Sigmoid colon (tissue), 6 donors: ENCODE measurements at regions not wholly inside any gene's neighbourhood (a gene's known extent, or its start where the extent isn't known, plus 50 kb on each side); places are given as distances from the start of the nearest gene placed in this dataset.

Source experiments
- DNase-seq: peaks from one replicate; pipeline ENCODE4 v3.0.0-alpha.2; 2019
- H3K27ac ChIP-seq, 4 donors: fragments of 200-600 bp; sonication (generic); one replicate each; pipeline ENCODE4 v1.5.1; 2016 to 2019; ENCODE audit warnings: mild to moderate bottlenecking in 1 of 4
- H3K27me3 ChIP-seq, 3 donors: fragments of 200-600 bp; sonication (generic); one replicate each; pipeline ENCODE4 v1.5.1; 2019; ENCODE audit warnings: mild to moderate bottlenecking in 1 of 3
- H3K36me3 ChIP-seq, 4 donors: fragments of 200-600 bp; sonication (generic); one replicate each; pipeline ENCODE4 v1.5.1; 2016 to 2019
- H3K4me1 ChIP-seq, 4 donors: fragments of 200-600 bp; sonication (generic); one replicate each; pipeline ENCODE4 v1.5.1; 2017 to 2019
- H3K4me3 ChIP-seq, 4 donors: fragments of 200-600 bp; sonication (generic); one replicate each; pipeline ENCODE4 v1.5.1; 2017 to 2019; ENCODE audit warnings: mild to moderate bottlenecking in 2 of 4, moderate library complexity in 1 of 4
- H3K9me3 ChIP-seq, 4 donors: fragments of 200-600 bp in 3 of 4; sonication (generic) in 3 of 4; one replicate each; pipeline versions ENCODE4 v1.5.1 to v1.6.1; 2013 to 2019
- CTCF ChIP-seq, 4 experiments: fragments of 450-650 bp in 3 of 4; fragments of 200-600 bp in 1 of 4; IDR thresholded peaks; one replicate each; pipeline ENCODE4 v1.5.1; 2016 to 2019; ENCODE audit warnings: antibody characterized with exemption in 4 of 4, mild to moderate bottlenecking in 3 of 4, moderate library complexity in 2 of 4
- EP300 ChIP-seq, 4 donors: sonication (generic); formaldehyde crosslinking; IDR thresholded peaks; one replicate each; pipeline ENCODE4 v1.6.1; 2017; ENCODE audit warnings: antibody characterized with exemption in 4 of 4
- POLR2A ChIP-seq, 2 donors: fragments of 450-650 bp; IDR thresholded peaks; one replicate each; pipeline ENCODE4 v1.6.1; 2016; ENCODE audit warnings: antibody characterized with exemption in 2 of 2, mild to moderate bottlenecking in 2 of 2, moderate library complexity in 2 of 2
- POLR2AphosphoS5 ChIP-seq, 4 donors: sonication (generic); formaldehyde crosslinking; IDR thresholded peaks; one replicate each; pipeline ENCODE4 v1.6.1; 2017; ENCODE audit warnings: antibody characterized with exemption in 4 of 4
- WGBS, 2 donors: extraction: QIAGEN DNeasy Blood & Tissue Kit; methylation state at CpG; one replicate each; pipeline ENCODE4 v1.1.7; 2013; 5-methylcytosine and 5-hydroxymethylcytosine counted together
- intact Hi-C: fragments of 100-400 bp; cut with DNase I; formaldehyde crosslinking; loops from one replicate; pipeline ENCODE4 v1.15.1; 2023
- donor health status: healthy with polysubstance abuse.
- donor health status: healthy.

GRCh38 chr1:2868571-2869195 lies 67.2 kb upstream of the TTC34 start:
- Histone ChIP-seq H3K9me3 (peaks cover 4 to 18% (median 17%) of the 10 kb centered on the region in 4 donors), H3K27ac (no peak overlapping the region), H3K4me3 (no peak overlapping the region), H3K36me3 (no peaks in the 10 kb centered on the region), H3K27me3 (peaks cover 2 to 80% (median 21%) of the 10 kb centered on the region in 3 donors), H3K4me1 (no peaks in the 10 kb centered on the region)
- intact Hi-C loops = no loop called here
- TF ChIP-seq POLR2AphosphoS5 (IDR thresholded peaks at IDR 0.05) = no peak
- no peak for TF ChIP-seq EP300 (IDR thresholded peaks at IDR 0.05)
- TF ChIP-seq CTCF (IDR thresholded peaks at IDR 0.05) = no peak
- no peak for TF ChIP-seq POLR2A (IDR thresholded peaks at IDR 0.05)
- WGBS, 2 donors = 59 to 61% methylated on average over 23 of the region's 23 CpGs
- DNase-seq = no peak

- DNase-seq = no peak
- H3K9me3 ChIP-seq = peaks cover 4 to 18% (median 17%) of the 10 kb centered on the region in 4 donors
- H3K4me1 ChIP-seq = peaks cover 0 to 18% (median 17%) of the 10 kb centered on the region in 4 donors
- intact Hi-C loops = no loop called here
- peaks cover 2 to 55% (median 12%) of the 10 kb centered on the region in 3 donors for H3K27me3 ChIP-seq
- WGBS, 2 donors = 86 to 95% methylated on average over 6 of the region's 6 CpGs
- H3K4me3 ChIP-seq = no peak overlapping the region
- TF ChIP-seq CTCF (IDR thresholded peaks at IDR 0.05) = no peak
- TF ChIP-seq POLR2AphosphoS5 (IDR thresholded peaks at IDR 0.05) = no peak
- no peak for TF ChIP-seq POLR2A (IDR thresholded peaks at IDR 0.05)
- TF ChIP-seq EP300 (IDR thresholded peaks at IDR 0.05) = no peak
- H3K36me3 ChIP-seq = no peaks in the 10 kb centered on the region
- no peak overlapping the region for H3K27ac ChIP-seq
These were observed 69.8 kb upstream of the TTC34 start for GRCh38 chr1:2871246-2871815.

- TF ChIP-seq POLR2A (IDR thresholded peaks at IDR 0.05) (no peak), CTCF (IDR thresholded peaks at IDR 0.05) (no peak), POLR2AphosphoS5 (IDR thresholded peaks at IDR 0.05) (no peak), EP300 (IDR thresholded peaks at IDR 0.05) (no peak)
- Histone ChIP-seq H3K4me3 (no peak overlapping the region), H3K36me3 (no peaks in the 10 kb centered on the region), H3K9me3 (peaks cover 4 to 18% (median 17%) of the 10 kb centered on the region in 4 donors), H3K27me3 (peaks cover 2 to 26% (median 12%) of the 10 kb centered on the region in 3 donors), H3K27ac (no peak overlapping the region), H3K4me1 (peaks cover 0 to 18% (median 17%) of the 10 kb centered on the region in 4 donors)
- WGBS, 2 donors = 72 to 86% methylated on average over 7 of the region's 7 CpGs
- intact Hi-C loops = no loop called here
- DNase-seq = no peak
These were observed 72.7 kb upstream of the TTC34 start for GRCh38 chr1:2874207-2874606.

GRCh38 chr1:2874607-2875480 lies 73.4 kb upstream of the TTC34 start:
- Histone ChIP-seq H3K36me3 (no peaks in the 10 kb centered on the region), H3K9me3 (peaks cover 4 to 18% (median 17%) of the 10 kb centered on the region in 4 donors), H3K4me3 (peak overlapping the region in 2 of 4 donors; percentile 18 to 31), H3K27ac (no peak overlapping the region), H3K4me1 (peaks cover 0 to 18% (median 17%) of the 10 kb centered on the region in 4 donors), H3K27me3 (peaks cover 2 to 20% (median 12%) of the 10 kb centered on the region in 3 donors)
- 47 to 69% methylated on average over 30 of the region's 30 CpGs for WGBS, 2 donors
- no peak for TF ChIP-seq POLR2A (IDR thresholded peaks at IDR 0.05)
- TF ChIP-seq CTCF (IDR thresholded peaks at IDR 0.05) = no peak
- TF ChIP-seq EP300 (IDR thresholded peaks at IDR 0.05) = no peak
- TF ChIP-seq POLR2AphosphoS5 (IDR thresholded peaks at IDR 0.05) = no peak
- DNase-seq = no peak
- intact Hi-C loops = no loop called here
